ENCODE measurements at regions not wholly inside any gene's neighbourhood (a gene's known extent, or its start where the extent isn't known, plus 50 kb on each side); places are given as distances from the start of the nearest gene placed in this dataset.
"Not testable (repeated sequence)": the region's sequence is repeated elsewhere in the genome, so short reads cannot be mapped to it uniquely, and the experiment has no call there.

- TF ChIP-seq, protein P1, sequence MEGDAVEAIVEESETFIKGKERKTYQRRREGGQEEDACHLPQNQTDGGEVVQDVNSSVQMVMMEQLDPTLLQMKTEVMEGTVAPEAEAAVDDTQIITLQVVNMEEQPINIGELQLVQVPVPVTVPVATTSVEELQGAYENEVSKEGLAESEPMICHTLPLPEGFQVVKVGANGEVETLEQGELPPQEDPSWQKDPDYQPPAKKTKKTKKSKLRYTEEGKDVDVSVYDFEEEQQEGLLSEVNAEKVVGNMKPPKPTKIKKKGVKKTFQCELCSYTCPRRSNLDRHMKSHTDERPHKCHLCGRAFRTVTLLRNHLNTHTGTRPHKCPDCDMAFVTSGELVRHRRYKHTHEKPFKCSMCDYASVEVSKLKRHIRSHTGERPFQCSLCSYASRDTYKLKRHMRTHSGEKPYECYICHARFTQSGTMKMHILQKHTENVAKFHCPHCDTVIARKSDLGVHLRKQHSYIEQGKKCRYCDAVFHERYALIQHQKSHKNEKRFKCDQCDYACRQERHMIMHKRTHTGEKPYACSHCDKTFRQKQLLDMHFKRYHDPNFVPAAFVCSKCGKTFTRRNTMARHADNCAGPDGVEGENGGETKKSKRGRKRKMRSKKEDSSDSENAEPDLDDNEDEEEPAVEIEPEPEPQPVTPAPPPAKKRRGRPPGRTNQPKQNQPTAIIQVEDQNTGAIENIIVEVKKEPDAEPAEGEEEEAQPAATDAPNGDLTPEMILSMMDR (conservative IDR thresholded peaks at IDR 0.05; ENCODE audit: control insufficient read depth, insufficient read depth, low read depth, low read length) = no peak
- H3K4me3 ChIP-seq (ENCODE audit: control insufficient read depth, low read depth, low read length) = no peak overlapping the region
- no peak for DNase-seq (ENCODE audit: low read depth)
Observed at GRCh38 chr7:159318682-159319351, 174.2 kb upstream of the VIPR2 start.

GRCh38 chr7:159317294-159317693 is 172.6 kb upstream of the VIPR2 start:
- TF ChIP-seq, protein P1 (conservative IDR thresholded peaks at IDR 0.05; ENCODE audit: control insufficient read depth, insufficient read depth, low read depth, low read length) = no peak
- H3K4me3 ChIP-seq (ENCODE audit: control insufficient read depth, low read depth, low read length) = no peak overlapping the region
- no peak for DNase-seq (ENCODE audit: low read depth)

DNA sequence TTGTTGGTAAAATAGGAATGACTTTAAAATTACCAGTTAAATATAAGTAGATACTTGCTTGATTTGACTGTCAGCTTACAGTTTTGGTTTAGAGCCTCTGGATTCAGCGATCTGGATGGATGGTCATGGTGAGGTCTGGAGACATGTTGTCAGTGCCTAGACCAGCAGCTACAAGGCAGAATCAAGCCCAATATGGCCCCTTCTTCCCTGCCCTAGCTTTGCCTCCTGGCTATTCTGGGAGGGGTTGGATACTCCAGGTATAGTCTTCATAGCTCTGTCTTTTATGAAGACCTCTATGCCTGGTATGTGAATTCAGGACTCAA is 166.5 kb upstream of the VIPR2 start:
- TF ChIP-seq, protein P1 (conservative IDR thresholded peaks at IDR 0.05; ENCODE audit: control insufficient read depth, insufficient read depth, low read depth, low read length) = no peak
- no peak for DNase-seq (ENCODE audit: low read depth)
- no peak overlapping the region for H3K4me3 ChIP-seq (ENCODE audit: control insufficient read depth, low read depth, low read length)

GRCh38 chr7:159310457-159311171 is 165.9 kb upstream of the VIPR2 start:
- DNase-seq (ENCODE audit: low read depth) = no peak
- no peak overlapping the region for H3K4me3 ChIP-seq (ENCODE audit: control insufficient read depth, low read depth, low read length)
- TF ChIP-seq, protein P1 (conservative IDR thresholded peaks at IDR 0.05; ENCODE audit: control insufficient read depth, insufficient read depth, low read depth, low read length) = no peak

DNA sequence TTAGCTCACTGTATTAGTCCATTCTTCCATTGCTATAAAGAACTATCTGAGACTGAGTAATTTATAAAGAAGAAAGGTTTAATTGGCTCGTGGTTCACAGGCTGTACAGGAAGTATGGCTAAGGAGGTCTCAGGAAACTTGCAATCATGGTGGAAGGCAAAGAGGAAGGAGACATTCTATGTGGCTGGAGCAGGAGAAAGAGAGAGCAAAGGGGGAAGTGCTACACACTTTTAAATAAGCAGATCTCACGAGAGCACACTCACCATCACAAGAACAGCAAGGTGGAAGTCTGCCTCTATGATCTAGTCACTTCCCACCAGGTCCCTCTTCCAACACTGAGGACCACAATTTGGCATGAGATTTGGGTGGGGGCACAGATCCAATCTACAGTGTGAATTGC is 164.5 kb upstream of the VIPR2 start:
- H3K4me3 ChIP-seq (ENCODE audit: control insufficient read depth, low read depth, low read length); DNase-seq (ENCODE audit: low read depth): not testable (repeated sequence)

- H3K4me3 ChIP-seq (ENCODE audit: control insufficient read depth, low read depth, low read length) = no peak overlapping the region
- TF ChIP-seq, protein P1 (conservative IDR thresholded peaks at IDR 0.05; ENCODE audit: control insufficient read depth, insufficient read depth, low read depth, low read length) = no peak
- DNase-seq (ENCODE audit: low read depth) = no peak
Observed at GRCh38 chr7:159306012-159306411, 161.3 kb upstream of the VIPR2 start.

GRCh38 chr7:159305185-159305584 is 160.5 kb upstream of the VIPR2 start:
- DNase-seq (ENCODE audit: low read depth); H3K4me3 ChIP-seq (ENCODE audit: control insufficient read depth, low read depth, low read length): not testable (repeated sequence)

DNA sequence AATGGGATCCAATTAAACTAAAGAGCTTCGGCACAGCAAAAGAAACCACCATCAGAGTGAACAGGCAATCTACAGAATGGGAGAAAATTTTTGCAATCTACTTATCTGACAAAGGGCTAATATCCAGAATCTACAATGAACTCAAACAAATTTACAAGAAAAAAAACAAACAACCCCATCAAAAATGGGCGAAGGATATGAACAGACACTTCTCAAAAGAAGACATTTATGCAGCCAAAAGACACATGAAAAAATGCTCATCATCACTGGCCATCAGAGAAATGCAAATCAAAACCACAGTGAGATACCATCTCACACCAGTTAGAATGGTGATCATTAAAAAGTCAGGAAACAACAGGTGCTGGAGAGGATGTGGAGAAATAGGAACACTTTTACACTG is 158.8 kb upstream of the VIPR2 start:
- DNase-seq (ENCODE audit: low read depth) = not testable (repeated sequence)

More for the DNA sequence above, 158.8 kb upstream of the VIPR2 start:
- H3K4me3 ChIP-seq (ENCODE audit: control insufficient read depth, low read depth, low read length) = not testable (repeated sequence)

Measured in fibroblast of mammary gland (primary cell).